ENCODE measurements at regions not wholly inside any gene's neighbourhood (a gene's known extent, or its start where the extent isn't known, plus 50 kb on each side); places are given as distances from the start of the nearest gene placed in this dataset.

GRCh38 chr20:21808139-21808538 is 102.7 kb downstream of the PAX1 start:
- no peak overlapping the region for H3K4me3 ChIP-seq
- no peaks in the 10 kb centered on the region for H3K4me1 ChIP-seq (replicated peaks in 1 of 2)
- H3K36me3 ChIP-seq (replicated peaks in 1 of 2) = no peaks in the 10 kb centered on the region
- TF ChIP-seq, protein P1, sequence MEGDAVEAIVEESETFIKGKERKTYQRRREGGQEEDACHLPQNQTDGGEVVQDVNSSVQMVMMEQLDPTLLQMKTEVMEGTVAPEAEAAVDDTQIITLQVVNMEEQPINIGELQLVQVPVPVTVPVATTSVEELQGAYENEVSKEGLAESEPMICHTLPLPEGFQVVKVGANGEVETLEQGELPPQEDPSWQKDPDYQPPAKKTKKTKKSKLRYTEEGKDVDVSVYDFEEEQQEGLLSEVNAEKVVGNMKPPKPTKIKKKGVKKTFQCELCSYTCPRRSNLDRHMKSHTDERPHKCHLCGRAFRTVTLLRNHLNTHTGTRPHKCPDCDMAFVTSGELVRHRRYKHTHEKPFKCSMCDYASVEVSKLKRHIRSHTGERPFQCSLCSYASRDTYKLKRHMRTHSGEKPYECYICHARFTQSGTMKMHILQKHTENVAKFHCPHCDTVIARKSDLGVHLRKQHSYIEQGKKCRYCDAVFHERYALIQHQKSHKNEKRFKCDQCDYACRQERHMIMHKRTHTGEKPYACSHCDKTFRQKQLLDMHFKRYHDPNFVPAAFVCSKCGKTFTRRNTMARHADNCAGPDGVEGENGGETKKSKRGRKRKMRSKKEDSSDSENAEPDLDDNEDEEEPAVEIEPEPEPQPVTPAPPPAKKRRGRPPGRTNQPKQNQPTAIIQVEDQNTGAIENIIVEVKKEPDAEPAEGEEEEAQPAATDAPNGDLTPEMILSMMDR (IDR thresholded peaks at IDR 0.05) = no peak
- no peak for TF ChIP-seq POLR2A (IDR thresholded peaks at IDR 0.05)
- no peak overlapping the region for H3K27ac ChIP-seq
- no peaks in the 10 kb centered on the region for H3K27me3 ChIP-seq
- no peak for DNase-seq
- H3K9me3 ChIP-seq (replicated peaks in 1 of 3) = no peaks in the 10 kb centered on the region
- WGBS, 4 donors = 68 to 81% (median 77%) methylated on average over 3 of the region's 3 CpGs
- intact Hi-C loops (cut with DNase I) = loop anchor here in 1 of 2 donors (5.0 kb wide), 1 partner anchor 294 kb away; no protein-coding TSS in a partner anchor

DNA sequence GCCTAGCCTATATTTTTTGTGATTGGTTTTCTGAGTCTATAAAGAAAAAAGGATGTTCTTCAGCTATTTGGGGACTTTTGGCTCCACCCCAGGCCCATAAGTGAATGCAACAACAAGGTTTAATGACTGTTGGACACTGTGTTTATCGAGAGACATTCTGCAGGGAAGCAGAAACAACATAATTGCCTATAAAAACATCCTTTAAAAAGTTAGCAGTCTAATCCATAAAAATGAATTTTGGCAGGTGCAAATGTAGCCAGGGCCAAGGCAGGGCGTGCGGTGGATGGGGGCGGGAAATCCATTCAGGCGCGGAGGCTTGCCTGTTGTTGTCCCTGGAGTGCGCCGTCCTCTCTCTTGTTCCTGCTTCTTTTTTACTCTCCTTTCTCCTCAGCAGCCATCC is 99.3 kb downstream of the PAX1 start:
- no peaks in the 10 kb centered on the region for H3K36me3 ChIP-seq (replicated peaks in 1 of 2)
- H3K27me3 ChIP-seq = no peaks in the 10 kb centered on the region
- intact Hi-C loops (cut with DNase I) = loop anchor here in 1 of 2 donors (5.0 kb wide), 1 partner anchor 297 kb away; no protein-coding TSS in a partner anchor
- DNase-seq = no peak
- 80 to 83% (median 82%) methylated on average over 8 of the region's 8 CpGs for WGBS, 4 donors
- H3K27ac ChIP-seq = no peak overlapping the region
- no peaks in the 10 kb centered on the region for H3K4me1 ChIP-seq (replicated peaks in 1 of 2)
- H3K9me3 ChIP-seq (replicated peaks in 1 of 3) = no peaks in the 10 kb centered on the region
- TF ChIP-seq, protein P1 (IDR thresholded peaks at IDR 0.05) = no peak
- no peak for TF ChIP-seq POLR2A (IDR thresholded peaks at IDR 0.05)
- H3K4me3 ChIP-seq = no peak overlapping the region

DNA sequence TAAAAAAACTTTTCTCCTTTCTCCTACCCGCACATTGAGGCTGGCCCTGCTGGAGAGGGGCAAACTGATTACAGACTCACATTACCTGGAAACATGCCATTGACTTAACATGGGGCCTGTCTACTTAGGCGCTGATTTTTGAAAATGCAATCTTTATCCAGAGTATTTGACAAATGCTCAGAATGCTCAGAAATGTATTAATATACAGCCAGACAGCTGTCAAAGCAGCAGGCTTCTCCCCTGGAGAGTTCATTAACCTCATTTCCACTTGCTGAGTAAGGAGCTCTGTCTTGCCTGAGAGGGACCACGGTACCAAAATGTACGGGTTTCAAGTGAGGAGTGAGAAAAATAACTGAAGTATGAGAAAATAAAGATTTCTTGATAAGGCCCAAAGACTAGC is 95.7 kb downstream of the PAX1 start:
- no peaks in the 10 kb centered on the region for H3K4me1 ChIP-seq (replicated peaks in 1 of 2)
- H3K27me3 ChIP-seq = no peaks in the 10 kb centered on the region
- TF ChIP-seq, protein P1 (IDR thresholded peaks at IDR 0.05) = no peak
- TF ChIP-seq POLR2A (IDR thresholded peaks at IDR 0.05) = no peak
- H3K27ac ChIP-seq = no peak overlapping the region
- no peaks in the 10 kb centered on the region for H3K36me3 ChIP-seq (replicated peaks in 1 of 2)
- no peak for DNase-seq
- intact Hi-C loops (cut with DNase I) = no loop called here
- H3K9me3 ChIP-seq (replicated peaks in 1 of 3) = no peaks in the 10 kb centered on the region
- 56 to 65% (median 61%) methylated on average over 4 of the region's 4 CpGs for WGBS, 4 donors
- H3K4me3 ChIP-seq = no peak overlapping the region

DNA sequence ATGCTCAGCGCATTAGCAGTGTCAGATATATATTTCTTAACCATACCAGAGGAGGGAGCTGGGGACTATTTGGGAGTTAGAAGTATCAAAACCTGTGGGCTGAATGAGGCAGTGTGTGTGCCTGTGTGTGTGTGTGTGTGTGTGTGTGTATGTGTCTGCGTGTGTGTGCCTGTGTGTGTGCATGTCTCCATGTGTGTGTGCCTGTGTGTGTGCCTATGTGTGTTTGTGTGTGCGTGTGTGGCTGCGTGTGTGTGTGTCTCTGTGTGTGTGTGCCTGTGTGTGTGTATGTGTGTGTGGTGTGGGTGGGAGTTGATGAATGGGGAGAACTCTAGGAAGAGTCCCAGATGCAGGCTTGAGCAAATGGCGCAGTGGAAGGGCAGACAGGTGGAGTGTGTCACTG is 92.9 kb downstream of the PAX1 start:
- Histone ChIP-seq H3K27me3 (no peaks in the 10 kb centered on the region), H3K27ac (no peak overlapping the region), H3K9me3 (replicated peaks in 1 of 3) (no peaks in the 10 kb centered on the region), H3K4me1 (replicated peaks in 1 of 2) (no peaks in the 10 kb centered on the region), H3K4me3 (no peak overlapping the region), H3K36me3 (replicated peaks in 1 of 2) (no peaks in the 10 kb centered on the region)
- DNase-seq = no peak
- 85 to 95% (median 89%) methylated on average over 5 of the region's 5 CpGs for WGBS, 4 donors
- TF ChIP-seq, protein P1 (IDR thresholded peaks at IDR 0.05) = no peak
- TF ChIP-seq POLR2A (IDR thresholded peaks at IDR 0.05) = no peak
- intact Hi-C loops (cut with DNase I) = no loop called here
